ENCODE measurements at regions not wholly inside any gene's neighbourhood (a gene's known extent, or its start where the extent isn't known, plus 50 kb on each side); places are given as distances from the start of the nearest gene placed in this dataset.

DNA sequence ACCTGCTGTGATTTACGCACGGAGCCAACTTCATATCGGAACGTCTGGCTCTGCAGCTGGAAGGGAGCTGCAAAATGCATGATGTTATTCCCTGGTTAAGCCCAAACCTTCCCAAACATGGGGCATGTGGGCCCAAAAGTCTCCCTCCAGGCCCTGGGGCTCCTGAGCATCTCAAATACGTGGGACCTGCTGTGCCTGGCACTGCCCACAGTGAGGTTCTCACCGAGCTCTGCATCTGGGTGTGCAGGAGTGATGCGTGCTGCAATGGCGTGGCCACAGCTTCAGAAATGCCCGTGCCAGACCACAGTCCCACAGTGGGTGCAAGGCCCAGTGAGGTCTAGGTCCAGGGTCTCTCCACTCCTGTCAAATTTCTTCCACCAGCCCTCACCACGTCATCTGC is 503.3 kb downstream of the EIPR1 start:
- H3K4me3 ChIP-seq: no peak overlapping the region
- no peak for TF ChIP-seq CTCF (IDR thresholded peaks at IDR 0.05)
- no peaks in the 10 kb centered on the region for H3K9me3 ChIP-seq
- no peak overlapping the region for H3K27ac ChIP-seq
- ATAC-seq (no peak), DNase-seq (no peak)
- no peaks in the 10 kb centered on the region for H3K36me3 ChIP-seq (ENCODE audit: insufficient read depth in 1 of 2, low read depth in 1 of 2)
- 92 to 93% (median 93%) methylated on average over 10 of the region's 10 CpGs for WGBS, 3 donors
- H3K27me3 ChIP-seq (ENCODE audit: insufficient read depth in 3 of 3, low read length in 2 of 3): no peaks in the 10 kb centered on the region
- no peaks in the 10 kb centered on the region for H3K4me1 ChIP-seq
- intact Hi-C loops (cut with DNase I): no loop called here

DNA sequence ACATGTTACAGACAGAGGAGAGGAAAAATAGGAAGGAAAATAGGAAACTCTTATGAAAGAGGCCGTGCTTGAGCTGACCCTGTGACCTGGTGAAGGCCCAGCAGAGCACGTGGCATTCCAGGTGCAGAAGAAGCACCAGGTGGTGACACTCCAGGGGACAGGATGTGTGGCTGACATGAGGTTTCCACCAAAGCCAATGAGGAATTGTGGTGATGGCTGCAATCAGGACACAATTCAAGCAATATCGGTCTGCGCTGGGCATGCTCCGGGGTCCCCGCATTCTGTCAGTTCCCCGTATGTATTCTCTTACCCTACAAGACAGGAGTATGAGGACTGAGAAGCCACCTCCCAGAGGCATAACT is 504.2 kb downstream of the EIPR1 start:
- intact Hi-C loops (cut with DNase I): no loop called here
- H3K36me3 ChIP-seq (ENCODE audit: insufficient read depth in 1 of 2, low read depth in 1 of 2): no peaks in the 10 kb centered on the region
- WGBS, 3 donors: 76 to 90% (median 78%) methylated on average over 7 of the region's 7 CpGs
- no peaks in the 10 kb centered on the region for H3K4me1 ChIP-seq
- DNase-seq (no peak), ATAC-seq (no peak)
- no peaks in the 10 kb centered on the region for H3K9me3 ChIP-seq
- no peaks in the 10 kb centered on the region for H3K27me3 ChIP-seq (ENCODE audit: insufficient read depth in 3 of 3, low read length in 2 of 3)
- no peak overlapping the region for H3K4me3 ChIP-seq
- no peak for TF ChIP-seq CTCF (IDR thresholded peaks at IDR 0.05)
- H3K27ac ChIP-seq: no peak overlapping the region

DNA sequence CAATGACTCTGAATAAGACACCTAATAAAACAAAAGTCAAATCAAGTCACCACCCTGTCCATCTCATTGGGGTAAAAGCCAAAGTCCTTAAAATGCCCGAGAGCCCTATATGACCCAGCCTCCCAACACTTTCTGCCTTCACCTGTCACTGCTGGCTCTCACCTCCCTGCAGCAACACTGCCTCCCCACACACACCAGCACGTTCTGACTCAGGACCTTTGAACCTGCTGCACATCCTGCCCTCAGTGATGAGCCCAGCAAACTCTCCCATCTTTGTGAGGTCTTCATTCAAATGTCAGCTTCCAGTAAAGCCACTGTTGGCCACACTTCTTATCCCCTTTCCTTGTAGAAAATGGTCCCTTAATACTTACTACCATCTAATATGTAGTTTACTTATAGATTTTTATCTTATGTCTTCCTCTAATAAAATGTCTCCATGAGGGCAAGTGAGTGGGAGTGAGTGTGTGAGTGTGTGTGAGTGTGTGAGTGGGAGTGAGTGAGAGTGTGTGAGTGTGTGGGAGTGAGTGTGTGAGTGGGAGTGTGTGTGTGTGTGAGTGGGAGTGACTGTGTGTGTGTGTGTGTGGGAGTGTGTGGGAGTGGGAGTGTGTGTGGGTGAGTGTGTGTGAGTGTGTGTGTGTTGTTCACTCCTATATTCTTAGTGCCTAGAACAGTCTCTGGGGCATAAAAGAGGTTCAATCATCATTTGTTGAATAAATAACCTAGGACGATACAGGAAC is 504.7 kb downstream of the EIPR1 start:
- Histone ChIP-seq H3K27ac (no peak overlapping the region), H3K27me3 (ENCODE audit: insufficient read depth in 3 of 3, low read length in 2 of 3) (no peaks in the 10 kb centered on the region), H3K4me3 (no peak overlapping the region), H3K4me1 (no peaks in the 10 kb centered on the region), H3K9me3 (no peaks in the 10 kb centered on the region), H3K36me3 (ENCODE audit: insufficient read depth in 1 of 2, low read depth in 1 of 2) (no peaks in the 10 kb centered on the region)
- WGBS, 3 donors: 71 to 81% (median 74%) methylated on average over 3 of the region's 3 CpGs
- intact Hi-C loops (cut with DNase I): no loop called here
- ATAC-seq: no peak
- no peak for DNase-seq
- no peak for TF ChIP-seq CTCF (IDR thresholded peaks at IDR 0.05)

GRCh38 chr2:2872309-2872617 is 505.4 kb downstream of the EIPR1 start:
- TF ChIP-seq CTCF (IDR thresholded peaks at IDR 0.05): no peak
- H3K4me1 ChIP-seq: no peaks in the 10 kb centered on the region
- 86 to 93% (median 86%) methylated on average over 15 of the region's 15 CpGs for WGBS, 3 donors
- H3K27ac ChIP-seq: no peak overlapping the region
- DNase-seq (no peak), ATAC-seq (no peak)
- no peak overlapping the region for H3K4me3 ChIP-seq
- no peaks in the 10 kb centered on the region for H3K27me3 ChIP-seq (ENCODE audit: insufficient read depth in 3 of 3, low read length in 2 of 3)
- H3K36me3 ChIP-seq (ENCODE audit: insufficient read depth in 1 of 2, low read depth in 1 of 2): no peaks in the 10 kb centered on the region
- intact Hi-C loops (cut with DNase I): no loop called here
- no peaks in the 10 kb centered on the region for H3K9me3 ChIP-seq
